ENCODE measurements at regions not wholly inside any gene's neighbourhood (a gene's known extent, or its start where the extent isn't known, plus 50 kb on each side); places are given as distances from the start of the nearest gene placed in this dataset.

DNA sequence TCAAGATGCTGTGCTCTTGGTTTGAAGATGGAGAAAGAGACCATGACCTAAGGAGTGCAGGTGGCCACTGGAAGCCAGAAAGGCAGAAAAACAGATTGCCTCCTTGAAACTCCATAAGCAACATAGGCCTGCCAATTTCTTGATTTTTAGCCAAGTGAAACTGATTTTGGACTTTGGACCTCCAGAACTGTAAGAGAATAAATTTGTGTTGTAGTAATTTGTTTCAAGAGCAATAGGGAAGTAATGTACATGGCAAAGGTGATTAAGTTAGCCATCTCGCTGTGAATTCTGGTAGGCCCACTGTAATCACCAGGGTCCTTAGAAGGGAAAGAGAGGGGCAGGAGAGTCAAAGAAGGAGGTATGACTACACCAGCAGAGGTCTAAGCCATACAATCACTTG is 238.8 kb downstream of the CNTN3 start:
- no peak for TF ChIP-seq CTCF (IDR thresholded peaks at IDR 0.05; ENCODE audit: low read depth, low read length, poor library complexity, severe bottlenecking)
- no peak for TF ChIP-seq EZH2phosphoT487 (IDR thresholded peaks at IDR 0.05; ENCODE audit: borderline replicate concordance, low read length)
